Adrenal gland (tissue), 5 donors: ENCODE measurements at regions not wholly inside any gene's neighbourhood (a gene's known extent, or its start where the extent isn't known, plus 50 kb on each side); places are given as distances from the start of the nearest gene placed in this dataset.

Experiments used
- CTCF ChIP-seq, 6 experiments: fragments of 450-650 bp in 4 of 6; fragments of 200-600 bp in 2 of 6; sonication (generic) in 1 of 6; IDR thresholded peaks; 1 replicate in 5 of 6; 2 replicates in 1 of 6; pipeline versions ENCODE4 v1.5.1 to v1.8.0; 2016 to 2021; ENCODE audit warnings: antibody characterized with exemption in 6 of 6, mild to moderate bottlenecking in 2 of 6, moderate library complexity in 1 of 6
- POLR2A ChIP-seq, 2 donors: fragments of 450-650 bp; IDR thresholded peaks; one replicate each; pipeline ENCODE4 v1.6.1; 2017; ENCODE audit warnings: antibody characterized with exemption in 2 of 2, mild to moderate bottlenecking in 2 of 2, moderate library complexity in 1 of 2
- donor health status: DM: no; HTN: no; CAD: no.

DNA sequence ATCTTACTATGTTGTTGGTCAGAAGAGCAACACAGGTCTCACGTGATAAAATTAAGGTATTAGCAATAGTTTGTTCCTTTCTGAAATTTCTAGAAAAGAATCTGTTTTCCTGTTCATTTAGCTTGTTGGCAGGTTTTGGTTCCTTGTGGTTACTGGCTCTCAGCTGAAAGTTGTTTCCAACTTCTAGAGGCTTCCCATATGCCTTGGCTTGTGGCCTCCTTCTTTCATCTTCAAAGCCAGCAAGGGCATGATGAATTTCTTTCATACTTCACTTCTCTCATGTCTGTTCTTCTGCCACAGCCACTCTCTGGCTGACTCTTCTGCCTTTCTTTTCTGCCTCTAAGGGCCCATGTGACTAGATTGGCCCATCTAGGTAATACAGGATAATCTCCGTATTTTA is 193.7 kb downstream of the TRIB2 start:
- TF ChIP-seq POLR2A (IDR thresholded peaks at IDR 0.05) (no peak), CTCF (IDR thresholded peaks at IDR 0.05) (no peak)
